M059J (cell line): ENCODE measurements at regions not wholly inside any gene's neighbourhood (a gene's known extent, or its start where the extent isn't known, plus 50 kb on each side); places are given as distances from the start of the nearest gene placed in this dataset.
"Not testable (repeated sequence)": the region's sequence is repeated elsewhere in the genome, so short reads cannot be mapped to it uniquely, and the experiment has no call there.

Source experiments
- DNase-seq: peaks from one replicate; pipeline ENCODE4 v3.0.0-alpha.2; 2012; ENCODE audit warnings: low read depth

DNA sequence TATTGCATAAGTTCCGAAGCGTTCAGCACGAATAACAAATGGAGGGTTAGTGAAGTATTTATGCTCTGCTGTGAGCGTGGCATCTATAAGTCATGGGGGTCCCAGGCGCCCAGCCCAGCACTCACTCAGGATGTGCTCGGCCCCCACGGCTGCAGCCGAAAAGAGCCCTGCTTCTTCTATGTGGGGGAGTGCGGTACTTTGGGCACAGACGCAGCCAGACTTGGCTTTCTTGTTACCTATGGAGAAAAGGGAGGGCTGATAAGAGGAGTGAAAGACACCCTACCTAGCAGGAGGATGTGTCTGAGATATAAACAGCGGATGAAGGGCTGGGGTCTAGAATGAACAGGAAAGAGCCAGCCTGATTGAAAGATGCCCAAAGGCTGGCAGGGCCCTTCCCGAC is 51.4 kb downstream of the MRPL36 start:
- DNase-seq = no peak

DNA sequence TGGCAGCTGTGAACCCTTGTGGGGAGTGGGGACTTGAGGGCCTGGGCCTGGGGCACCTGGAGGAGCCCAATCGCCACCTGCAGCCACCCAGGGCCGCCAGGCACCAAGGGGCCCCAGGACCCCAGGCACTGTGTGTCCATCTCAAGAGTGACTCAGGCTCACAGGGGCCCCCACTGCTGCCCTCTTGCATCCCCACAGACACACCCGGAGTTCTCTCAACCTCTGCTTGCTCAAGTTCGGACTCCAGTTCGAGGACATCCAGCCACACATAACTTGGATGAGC is 51.9 kb downstream of the MRPL36 start:
- DNase-seq = no peak

DNA sequence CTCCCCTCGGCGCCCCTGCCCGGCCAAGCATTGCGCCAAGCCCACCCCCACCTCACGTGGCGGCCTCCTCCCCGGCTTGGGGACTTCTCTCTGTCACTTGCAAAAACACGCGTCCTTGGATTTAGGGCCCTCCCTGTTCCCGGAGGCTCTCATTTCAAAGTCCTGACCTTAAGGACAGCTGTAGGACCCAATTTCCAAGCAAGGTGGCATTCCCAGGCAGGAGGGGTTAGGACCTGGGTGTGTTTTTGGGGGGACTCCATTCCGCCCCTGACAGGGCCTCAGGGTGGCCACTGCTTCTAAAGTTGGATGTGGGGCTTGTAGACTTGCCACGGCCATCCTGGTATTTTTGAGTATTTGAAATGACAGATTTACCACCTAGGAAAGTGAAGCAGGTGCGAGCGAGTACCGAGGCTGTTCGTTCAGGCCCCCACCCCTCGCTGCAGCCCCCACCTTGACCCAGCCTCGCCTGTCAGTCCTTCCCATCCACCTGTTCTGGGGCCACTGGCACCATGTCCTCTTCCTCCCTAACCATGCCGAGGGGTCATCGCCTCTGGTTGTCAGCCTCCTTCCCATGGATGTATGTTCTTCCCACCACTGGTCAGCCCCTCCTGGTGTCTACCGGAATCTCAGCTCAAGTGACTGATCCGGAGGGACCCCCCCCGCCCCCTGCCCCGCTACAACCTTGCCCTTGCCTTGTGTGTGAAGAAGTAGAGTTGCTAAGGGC is 52.4 kb downstream of the MRPL36 start:
- DNase-seq = no peak

DNA sequence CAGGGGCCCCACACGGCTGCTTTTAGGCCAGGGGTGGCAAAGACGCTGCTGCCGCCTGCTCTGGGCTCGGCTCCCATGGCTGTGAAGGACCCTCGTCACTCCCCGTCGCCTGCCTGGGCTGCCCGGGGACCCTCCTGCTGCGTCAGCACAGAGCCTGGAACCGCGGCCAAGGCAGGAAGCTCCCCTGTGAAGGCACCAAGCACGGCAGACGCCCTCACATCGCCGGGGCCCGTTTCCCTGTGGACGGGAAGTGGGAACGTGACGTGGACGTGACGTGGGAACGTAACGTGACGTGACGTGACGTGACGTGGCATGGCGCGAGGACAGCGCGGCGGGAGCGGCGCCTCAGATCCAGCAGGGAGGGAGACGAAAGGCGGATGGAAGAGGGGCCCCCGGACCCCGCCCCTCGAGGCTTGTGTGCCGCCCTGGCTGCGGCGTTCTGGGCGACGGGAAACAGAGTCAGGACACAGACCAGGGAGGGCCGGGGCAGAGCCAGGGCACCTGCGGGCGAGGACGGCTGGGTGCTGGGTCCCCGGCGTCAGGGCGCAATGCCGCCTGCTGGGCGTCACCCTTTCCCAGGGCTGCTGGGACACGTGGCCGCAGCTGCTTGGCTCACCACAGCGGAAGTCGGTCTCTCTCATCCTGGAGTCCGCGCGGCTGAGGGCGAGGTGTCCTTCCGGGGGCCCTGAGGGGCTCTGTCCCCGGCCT is 53.1 kb downstream of the MRPL36 start:
- no peak for DNase-seq

- DNase-seq = no peak
Measured at GRCh38 chr5:1745796-1746370, 53.8 kb downstream of the MRPL36 start.

DNA sequence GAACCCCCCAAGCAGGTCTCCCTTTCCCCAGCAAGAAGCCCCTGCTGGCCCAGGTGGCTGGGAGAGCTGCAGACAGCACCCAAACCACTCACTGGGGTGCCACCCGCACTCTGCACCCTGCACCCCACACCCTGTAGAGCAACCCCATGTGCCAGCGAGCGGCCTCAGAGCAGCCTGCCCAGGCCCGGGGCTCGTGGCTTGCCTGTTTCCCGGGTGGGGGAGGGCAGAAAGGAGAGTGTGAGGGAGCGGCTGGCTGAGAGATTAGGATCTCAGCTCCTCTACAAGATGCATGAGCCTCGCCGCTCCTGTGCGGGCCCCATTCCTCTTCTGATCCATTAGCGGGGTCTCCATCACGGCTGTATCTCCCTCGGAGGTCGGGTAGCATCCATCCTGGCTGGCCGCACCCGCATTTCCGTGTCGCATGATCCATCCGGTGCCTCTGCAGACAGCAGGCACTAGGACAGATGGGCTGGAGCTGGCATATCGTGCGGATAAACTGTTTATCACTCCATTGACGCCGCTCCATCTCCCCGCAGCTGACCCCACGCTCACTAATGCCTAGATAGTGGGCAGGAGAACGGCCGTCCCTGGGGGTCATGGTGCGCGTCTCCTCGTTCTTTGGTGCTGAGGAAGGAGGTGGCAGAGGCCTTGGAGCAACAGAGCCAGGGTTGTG is 54.4 kb downstream of the MRPL36 start:
- DNase-seq = no peak

GRCh38 chr5:1744393-1745122 is 55.1 kb downstream of the MRPL36 start:
- no peak for DNase-seq

DNA sequence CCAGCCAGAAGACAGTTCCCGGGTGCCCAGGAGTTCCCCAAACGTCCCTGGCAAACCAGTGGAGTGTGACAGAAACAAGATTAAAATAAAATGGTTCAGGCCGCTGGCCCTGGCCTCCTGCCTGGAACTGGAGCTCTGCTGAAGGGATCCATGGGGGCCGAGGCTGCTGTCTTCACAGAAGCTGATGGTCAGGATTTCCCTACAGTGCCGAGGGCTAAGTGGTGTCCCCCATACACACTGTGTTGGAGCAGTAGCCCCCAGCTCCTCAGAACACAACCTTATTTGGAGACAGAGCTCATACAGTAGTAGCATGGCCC is 55.9 kb downstream of the MRPL36 start:
- no peak for DNase-seq

- DNase-seq = no peak
Measured at GRCh38 chr5:1743061-1743768, 56.4 kb downstream of the MRPL36 start.

DNA sequence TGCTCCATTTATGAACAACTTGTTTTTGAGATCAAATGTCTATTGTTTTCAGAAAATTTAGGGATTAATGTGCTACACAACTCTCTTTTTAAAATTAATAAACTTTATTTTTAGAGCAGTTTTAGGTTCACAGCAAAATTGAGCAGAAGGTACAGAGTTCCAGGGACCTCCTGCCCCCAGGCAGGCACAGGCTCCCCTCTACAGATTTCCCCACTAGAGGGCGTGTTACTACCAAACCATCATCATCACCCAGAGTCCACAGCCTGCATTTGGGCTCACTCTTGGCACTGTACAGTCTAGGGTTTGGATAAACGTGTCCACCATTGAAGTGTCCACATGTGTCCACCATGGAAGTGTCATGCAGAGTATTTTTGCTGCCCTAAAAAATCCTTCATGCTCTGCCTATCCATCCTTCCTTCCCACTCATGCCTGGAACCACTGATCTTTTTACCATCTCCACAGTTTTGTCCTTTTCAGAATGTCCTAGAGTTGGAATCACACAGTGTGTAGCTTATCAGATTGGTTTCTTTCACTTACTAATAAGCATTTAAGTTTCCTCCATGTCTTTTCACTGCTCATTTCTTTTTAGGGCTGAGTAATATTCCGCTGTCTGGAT is 61.7 kb downstream of the MRPL36 start:
- DNase-seq = peak; percentile 37

DNA sequence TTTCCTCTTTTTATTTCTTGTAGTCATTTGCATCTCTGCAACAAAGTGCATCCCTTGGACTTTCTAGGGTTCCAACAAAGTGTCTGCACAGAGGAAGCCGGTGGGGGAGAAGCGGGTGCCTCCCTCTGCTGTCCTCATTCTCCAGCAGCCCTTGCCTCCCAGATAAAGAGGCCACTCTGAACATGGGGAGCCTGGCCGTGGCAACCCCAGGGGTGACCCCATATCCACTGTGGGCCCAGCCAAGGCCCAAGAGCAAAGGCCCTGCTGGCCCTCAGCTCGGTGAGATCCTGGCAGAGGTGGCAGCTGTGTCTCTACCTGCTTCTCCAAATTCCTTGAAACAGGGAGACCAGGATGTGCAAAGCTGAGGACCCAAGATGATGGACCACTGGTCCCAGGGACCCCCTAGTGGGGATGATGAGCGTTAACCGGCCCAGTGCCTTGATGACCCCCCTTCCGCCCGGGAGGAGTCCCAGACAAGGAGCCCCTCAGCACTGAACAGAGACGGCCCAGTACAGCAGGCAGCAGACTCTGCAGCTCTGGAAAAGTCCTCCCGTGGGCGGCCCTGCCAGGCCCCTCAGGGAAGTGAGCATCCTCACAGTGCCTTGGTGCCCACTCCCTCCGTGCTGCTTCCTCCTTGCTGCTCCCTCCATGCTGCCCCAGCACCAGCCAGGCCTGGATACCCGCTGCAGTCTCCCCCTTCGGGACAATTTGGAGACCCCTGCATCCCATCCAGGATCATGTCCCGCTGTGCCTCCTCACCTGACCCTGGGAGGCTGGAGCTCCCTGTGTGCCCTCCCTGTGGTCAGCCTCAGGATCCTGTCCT is 62.5 kb downstream of the MRPL36 start:
- DNase-seq = no peak

DNA sequence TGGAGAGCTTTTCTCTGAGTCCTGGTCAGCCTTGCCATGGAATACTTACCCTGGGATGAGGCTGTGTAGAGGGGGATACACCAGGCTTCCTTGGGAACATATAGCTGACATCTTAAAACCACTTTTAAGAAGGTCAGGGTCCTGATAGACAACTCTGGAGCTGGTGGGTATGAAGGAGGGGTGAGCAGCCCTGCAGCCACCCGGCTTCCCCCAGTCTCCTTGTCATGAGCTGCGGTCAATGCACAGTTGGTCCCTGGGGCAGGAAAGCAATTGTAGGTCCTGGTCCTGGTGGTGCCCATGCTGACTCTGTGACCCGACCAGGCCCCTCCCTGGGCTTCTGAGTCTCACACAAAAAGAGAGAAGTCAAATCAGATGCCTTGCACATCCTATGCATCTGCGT is 63.6 kb downstream of the MRPL36 start:
- DNase-seq = no peak

- no peak for DNase-seq
Measured at GRCh38 chr5:1735320-1735970, 64.2 kb downstream of the MRPL36 start.

DNA sequence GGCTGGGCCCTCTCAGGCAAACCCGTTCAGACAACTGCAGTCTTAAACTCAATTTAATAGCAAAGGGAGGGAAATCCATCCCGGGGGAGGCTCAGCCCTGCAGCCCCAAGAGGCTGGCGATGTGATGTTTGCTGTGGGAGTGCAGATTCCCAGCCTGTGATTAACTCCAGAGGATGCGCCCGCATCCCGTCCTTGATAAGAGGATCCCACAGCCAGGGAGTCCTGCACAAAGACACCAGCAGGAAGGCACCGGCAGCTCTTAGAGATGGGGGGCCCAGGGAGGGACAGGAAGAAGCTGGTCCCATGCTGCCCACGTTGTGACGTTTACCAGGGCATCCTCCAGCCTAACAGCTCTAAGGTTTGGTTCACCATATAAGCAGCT is 64.7 kb downstream of the MRPL36 start:
- no peak for DNase-seq

DNA sequence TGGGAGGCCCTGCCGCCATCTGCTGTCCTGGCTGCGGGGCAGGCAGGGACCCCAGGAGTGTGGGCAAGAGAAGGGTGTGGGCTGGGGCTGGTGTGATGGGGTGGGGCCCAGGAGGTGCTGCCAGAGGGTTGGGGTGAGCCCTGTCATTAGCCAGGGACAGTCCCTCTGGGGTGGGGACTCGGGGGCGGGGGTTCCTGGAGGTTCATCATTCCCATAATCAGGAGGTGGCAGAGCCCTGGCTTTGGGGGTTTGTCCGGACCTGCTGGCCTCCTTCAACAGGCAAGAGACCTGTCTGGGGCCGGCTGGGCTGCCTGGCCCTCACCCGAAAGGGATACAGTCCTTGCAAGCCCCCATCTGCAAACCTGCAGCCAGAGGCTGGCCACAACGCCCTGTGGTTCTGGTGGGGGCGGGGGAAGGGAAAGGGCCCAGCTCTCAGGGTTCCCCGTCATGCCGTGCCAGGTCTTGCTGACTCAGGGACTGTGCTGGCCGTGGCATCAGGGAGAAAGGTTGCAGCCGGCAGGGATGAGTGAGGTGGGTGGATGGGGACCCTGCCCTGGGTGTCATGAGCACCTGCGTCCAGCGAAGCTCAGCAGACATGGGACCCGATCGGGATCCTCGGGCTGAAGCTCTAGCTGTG is 65.2 kb downstream of the MRPL36 start:
- no peak for DNase-seq

- no peak for DNase-seq
Measured at GRCh38 chr5:1733369-1733768, 66.3 kb downstream of the MRPL36 start.

- DNase-seq = no peak
Measured at GRCh38 chr5:1732945-1733344, 66.7 kb downstream of the MRPL36 start.

DNA sequence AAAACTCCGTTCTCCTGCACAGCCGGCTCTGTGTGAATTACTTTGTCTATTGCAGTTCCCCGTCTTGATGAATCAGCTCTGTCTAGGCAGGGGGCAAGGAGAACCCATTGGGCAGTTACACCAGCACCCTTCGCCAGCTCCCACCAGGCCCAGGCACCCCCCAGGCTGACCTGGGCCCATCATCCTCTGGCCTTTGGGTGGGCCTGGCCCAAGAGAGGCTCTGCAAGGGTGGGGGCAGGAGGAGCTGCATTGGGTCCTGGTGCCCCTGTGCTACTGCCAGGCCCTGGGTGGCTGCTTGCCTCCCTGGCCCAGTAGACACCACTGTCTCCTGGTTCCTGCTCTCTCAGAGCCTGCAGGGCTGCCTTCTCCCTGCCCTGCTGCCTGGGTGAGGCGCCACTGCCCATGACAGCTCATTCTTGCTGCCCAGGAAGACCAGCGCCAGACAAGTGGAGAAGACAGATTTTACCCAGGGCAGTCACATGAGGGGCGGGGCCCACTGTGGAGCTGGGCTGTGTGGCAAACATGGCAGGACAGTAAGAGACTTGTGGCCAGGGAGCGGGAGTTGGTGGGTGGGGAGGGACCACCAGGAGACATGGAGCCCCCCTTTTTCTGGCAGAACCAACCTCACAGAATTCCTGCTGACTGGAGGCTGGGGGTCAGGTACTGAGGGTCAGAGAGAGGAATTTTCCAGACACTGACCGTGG is 67.2 kb downstream of the MRPL36 start:
- DNase-seq = peak; percentile 12

DNA sequence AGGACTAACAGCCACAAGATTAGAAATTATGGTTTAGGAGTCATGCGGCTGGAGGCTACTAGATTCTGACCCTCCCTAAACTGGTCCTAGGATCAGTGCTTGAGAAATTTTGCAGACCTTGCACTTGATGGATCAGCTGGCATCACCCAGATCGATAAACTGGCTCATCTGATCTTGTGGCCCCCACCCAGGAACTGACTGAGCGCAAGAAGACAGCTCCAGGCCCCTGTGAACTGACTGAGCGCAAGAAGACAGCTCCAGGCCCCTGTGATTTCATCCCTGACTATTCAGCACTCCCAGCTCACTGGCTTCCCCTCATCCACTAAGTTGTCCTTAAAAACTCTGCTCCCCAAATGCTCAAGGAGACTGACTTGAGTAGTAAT is 67.8 kb downstream of the MRPL36 start:
- not testable (repeated sequence) for DNase-seq
